Stomach (tissue), 8 donors: ENCODE measurements at regions not wholly inside any gene's neighbourhood (a gene's known extent, or its start where the extent isn't known, plus 50 kb on each side); places are given as distances from the start of the nearest gene placed in this dataset.
A peak's percentile ranks its signal among the peaks of the same experiment; 100 is the strongest.
"Not testable (repeated sequence)": the region's sequence is repeated elsewhere in the genome, so short reads cannot be mapped to it uniquely, and the experiment has no call there.

ENCODE experiments used
- DNase-seq, 2 donors: peaks; one replicate each; pipeline versions ENCODE4 v3.0.0 to v3.0.0-alpha.2; 2013 to 2019
- H3K27ac ChIP-seq, 5 donors: fragments of 200-600 bp in 4 of 5; sonication (generic) in 4 of 5; one replicate each; pipeline ENCODE4 v1.5.1; 2013 to 2019; ENCODE audit warnings: mild to moderate bottlenecking in 1 of 5, moderate library complexity in 1 of 5
- H3K27me3 ChIP-seq, 3 donors: fragments of 200-600 bp; sonication (generic); one replicate each; pipeline ENCODE4 v1.5.1; 2017 to 2019; ENCODE audit warnings: mixed run types in 1 of 3
- H3K36me3 ChIP-seq, 4 donors: fragments of 200-600 bp; sonication (generic); 1 replicate in 3 of 4; 2 replicates in 1 of 4; pipeline ENCODE4 v1.5.1; 2016 to 2019
- H3K4me1 ChIP-seq, 4 donors: fragments of 200-600 bp; sonication (generic); one replicate each; pipeline ENCODE4 v1.5.1; 2016 to 2019
- H3K4me3 ChIP-seq, 4 donors: fragments of 200-600 bp; sonication (generic) in 3 of 4; one replicate each; pipeline ENCODE4 v1.5.1; 2016 to 2019; ENCODE audit warnings: mild to moderate bottlenecking in 1 of 4
- H3K9me3 ChIP-seq, 4 donors: fragments of 200-600 bp; sonication (generic); one replicate each; pipeline ENCODE4 v1.5.1; 2016 to 2019
- EP300 ChIP-seq: sonication (generic); formaldehyde crosslinking; IDR thresholded peaks from one replicate; pipeline ENCODE4 v1.6.1; 2017; ENCODE audit warnings: antibody characterized with exemption
- POLR2A ChIP-seq, 4 donors: fragments of 450-650 bp; IDR thresholded peaks; one replicate each; pipeline ENCODE4 v1.6.1; 2016; ENCODE audit warnings: antibody characterized with exemption in 4 of 4, control low read depth in 2 of 4, mild to moderate bottlenecking in 1 of 4, moderate library complexity in 1 of 4
- POLR2AphosphoS5 ChIP-seq, 3 donors: sonication (generic); formaldehyde crosslinking; IDR thresholded peaks; one replicate each; pipeline ENCODE4 v1.6.1; 2016; ENCODE audit warnings: antibody characterized with exemption in 3 of 3
- WGBS, 5 donors: extraction: QIAGEN DNeasy Blood & Tissue Kit in 3 of 5; methylation state at CpG; one replicate each; pipeline versions ENCODE4 v1.1.5 to v1.1.7; 2013 to 2018; 5-methylcytosine and 5-hydroxymethylcytosine counted together
- intact Hi-C: fragments of 100-400 bp; cut with DNase I; formaldehyde crosslinking; loops from one replicate; pipeline ENCODE4 v1.15.1; 2023; ENCODE audit warnings: low total_unique reads
- TF ChIP-seq, protein P1 (sequence below), 7 experiments: fragments of 450-650 bp in 4 of 7; fragments of 200-600 bp in 3 of 7; sonication (generic) in 3 of 7; IDR thresholded peaks; one replicate each; pipeline ENCODE4 v1.5.1; 2016 to 2019; ENCODE audit warnings: antibody characterized with exemption in 7 of 7, control low read depth in 2 of 7, mild to moderate bottlenecking in 1 of 7
- donor health status: healthy with polysubstance abuse.
- donor health status: Bipolar disorder and iron deficiency.
- donor health status: healthy.

- TF ChIP-seq, protein P1, sequence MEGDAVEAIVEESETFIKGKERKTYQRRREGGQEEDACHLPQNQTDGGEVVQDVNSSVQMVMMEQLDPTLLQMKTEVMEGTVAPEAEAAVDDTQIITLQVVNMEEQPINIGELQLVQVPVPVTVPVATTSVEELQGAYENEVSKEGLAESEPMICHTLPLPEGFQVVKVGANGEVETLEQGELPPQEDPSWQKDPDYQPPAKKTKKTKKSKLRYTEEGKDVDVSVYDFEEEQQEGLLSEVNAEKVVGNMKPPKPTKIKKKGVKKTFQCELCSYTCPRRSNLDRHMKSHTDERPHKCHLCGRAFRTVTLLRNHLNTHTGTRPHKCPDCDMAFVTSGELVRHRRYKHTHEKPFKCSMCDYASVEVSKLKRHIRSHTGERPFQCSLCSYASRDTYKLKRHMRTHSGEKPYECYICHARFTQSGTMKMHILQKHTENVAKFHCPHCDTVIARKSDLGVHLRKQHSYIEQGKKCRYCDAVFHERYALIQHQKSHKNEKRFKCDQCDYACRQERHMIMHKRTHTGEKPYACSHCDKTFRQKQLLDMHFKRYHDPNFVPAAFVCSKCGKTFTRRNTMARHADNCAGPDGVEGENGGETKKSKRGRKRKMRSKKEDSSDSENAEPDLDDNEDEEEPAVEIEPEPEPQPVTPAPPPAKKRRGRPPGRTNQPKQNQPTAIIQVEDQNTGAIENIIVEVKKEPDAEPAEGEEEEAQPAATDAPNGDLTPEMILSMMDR (IDR thresholded peaks at IDR 0.05): no peak
- TF ChIP-seq EP300 (no peak), POLR2AphosphoS5 (IDR thresholded peaks at IDR 0.05) (no peak), POLR2A (IDR thresholded peaks at IDR 0.05) (no peak)
- no peaks in the 10 kb centered on the region for H3K9me3 ChIP-seq
- peaks cover 0 to 9% (median 5%) of the 10 kb centered on the region in 3 donors for H3K27me3 ChIP-seq
- peak in 1 of 2 donors; percentile 54 for DNase-seq
- intact Hi-C loops: no loop called here
- H3K36me3 ChIP-seq: no peaks in the 10 kb centered on the region
- no peak overlapping the region for H3K4me3 ChIP-seq
- 69 to 81% (median 79%) methylated on average over 7 of the region's 7 CpGs for WGBS, 5 donors
- no peak overlapping the region for H3K27ac ChIP-seq
- H3K4me1 ChIP-seq: no peaks in the 10 kb centered on the region
These were observed 200.0 kb upstream of the SULF2 start for GRCh38 chr20:47985092-47985850.

GRCh38 chr20:47984437-47984836 lies 199.2 kb upstream of the SULF2 start:
- H3K36me3 ChIP-seq: no peaks in the 10 kb centered on the region
- TF ChIP-seq EP300 (no peak), POLR2AphosphoS5 (IDR thresholded peaks at IDR 0.05) (no peak), POLR2A (IDR thresholded peaks at IDR 0.05) (no peak)
- TF ChIP-seq, protein P1 (IDR thresholded peaks at IDR 0.05): no peak

GRCh38 chr20:47983642-47984041 lies 198.4 kb upstream of the SULF2 start:
- DNase-seq, H3K27ac ChIP-seq, intact Hi-C loops, H3K27me3 ChIP-seq, H3K9me3 ChIP-seq, H3K36me3 ChIP-seq, H3K4me3 ChIP-seq: not testable (repeated sequence)
- 34 to 48% (median 44%) methylated on average over 5 to 8 of the region's 8 CpGs for WGBS, 5 donors
- peaks cover 0 to 11% (median 0%) of the 10 kb centered on the region in 4 donors for H3K4me1 ChIP-seq

More at GRCh38 chr20:47984437-47984836, 199.2 kb upstream of the SULF2 start:
- Histone ChIP-seq H3K4me1 (peaks cover 0 to 5% (median 0%) of the 10 kb centered on the region in 4 donors), H3K4me3 (no peak overlapping the region), H3K27ac (no peak overlapping the region), H3K9me3 (no peaks in the 10 kb centered on the region), H3K27me3 (peaks cover 0 to 9% (median 5%) of the 10 kb centered on the region in 3 donors)
- no peak for DNase-seq
- intact Hi-C loops: no loop called here
- WGBS, 5 donors: 68 to 83% (median 81%) methylated on average over 6 of the region's 6 CpGs

DNA sequence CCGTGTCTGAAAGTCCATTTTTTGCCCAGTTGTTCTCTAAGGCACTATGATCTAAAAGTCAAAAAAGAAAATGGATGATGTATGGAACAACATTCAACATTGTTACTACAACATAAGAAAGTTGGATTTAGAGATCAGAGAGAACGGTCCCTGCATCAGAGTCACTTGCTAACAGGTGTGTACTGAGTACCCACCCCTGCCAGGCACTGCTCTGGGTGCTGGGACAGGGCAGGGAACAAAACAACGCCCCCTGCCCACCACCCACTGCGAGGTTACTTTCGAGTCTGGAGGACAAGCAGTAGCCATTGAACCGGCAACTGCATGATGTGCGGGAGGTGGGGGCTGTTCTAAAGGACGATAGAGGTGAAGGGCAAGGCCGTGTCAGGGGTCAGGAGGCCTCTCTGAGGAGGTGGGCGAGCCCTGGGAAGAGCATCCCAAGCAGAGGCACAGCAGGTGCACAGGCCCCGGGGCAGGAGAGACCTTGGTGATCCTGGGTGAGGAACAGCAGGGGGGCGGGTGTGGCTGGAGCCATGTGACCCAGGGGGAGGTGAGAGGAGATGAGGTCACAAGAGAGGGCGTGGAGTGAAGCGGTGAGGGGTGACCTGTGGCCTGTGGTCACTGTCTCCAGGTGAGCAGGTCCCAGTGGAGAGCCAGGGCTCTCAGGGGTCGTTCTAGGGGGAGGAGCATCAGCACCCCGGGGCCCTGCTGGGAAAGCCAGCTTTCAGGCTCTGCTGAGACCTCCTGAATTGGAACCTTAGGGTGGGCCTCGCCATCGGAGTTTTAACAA lies 197.5 kb upstream of the SULF2 start:
- no peak overlapping the region for H3K27ac ChIP-seq
- no peak for TF ChIP-seq POLR2A (IDR thresholded peaks at IDR 0.05)
- no peak for TF ChIP-seq EP300
- TF ChIP-seq, protein P1 (IDR thresholded peaks at IDR 0.05): no peak
- TF ChIP-seq POLR2AphosphoS5 (IDR thresholded peaks at IDR 0.05): no peak
- 71 to 76% (median 74%) methylated on average over 17 to 18 of the region's 18 CpGs for WGBS, 5 donors
- no peak overlapping the region for H3K4me3 ChIP-seq
- no peak for DNase-seq
- H3K27me3 ChIP-seq: peaks cover 0 to 9% (median 5%) of the 10 kb centered on the region in 3 donors
- no peaks in the 10 kb centered on the region for H3K36me3 ChIP-seq
- H3K9me3 ChIP-seq: no peaks in the 10 kb centered on the region
- intact Hi-C loops: no loop called here
- peaks cover 0 to 15% (median 0%) of the 10 kb centered on the region in 4 donors for H3K4me1 ChIP-seq
